Glomerular visceral epithelial cell (primary cell): ENCODE measurements at regions not wholly inside any gene's neighbourhood (a gene's known extent, or its start where the extent isn't known, plus 50 kb on each side); places are given as distances from the start of the nearest gene placed in this dataset.

Experiments
- DNase-seq: peaks from one replicate; pipeline ENCODE4 v3.0.0-alpha.2; 2016; ENCODE audit errors: extremely low spot score

DNA sequence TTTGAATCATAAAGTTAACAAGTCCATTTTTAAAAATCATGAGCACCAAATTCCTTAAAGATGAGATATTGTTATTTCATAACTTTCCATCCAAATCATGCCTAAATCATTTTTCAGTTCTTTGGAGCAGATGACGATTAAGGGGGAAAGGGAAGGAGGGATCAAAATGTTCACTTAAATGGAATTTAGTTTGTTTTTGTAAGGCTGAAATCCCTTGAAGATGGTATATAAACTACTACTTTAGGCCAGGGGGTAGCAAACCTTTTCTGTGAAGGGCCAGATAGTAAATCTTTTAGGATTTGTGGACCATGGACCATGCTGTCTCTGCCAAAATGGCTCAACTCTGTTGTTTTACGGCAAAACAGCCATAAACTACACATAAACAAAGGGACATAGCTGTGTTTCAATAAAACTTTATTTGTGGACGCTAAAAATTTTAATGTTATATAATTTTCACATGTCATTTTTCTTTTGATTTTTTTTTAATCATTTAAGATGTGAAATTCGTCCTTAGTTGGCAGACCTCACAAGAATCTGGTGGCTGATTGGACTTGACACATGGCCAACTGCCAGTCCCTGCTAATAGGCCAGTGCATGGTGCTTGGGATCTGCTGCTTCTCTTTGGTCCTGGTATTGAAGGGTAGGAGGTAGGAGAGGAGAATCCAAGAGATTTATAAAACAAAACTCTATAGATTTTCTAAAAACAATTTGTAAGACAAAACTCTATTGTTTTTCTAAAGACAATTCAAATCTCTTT lies 52.0 kb upstream of the RTN4 start:
- no peak for DNase-seq

GRCh38 chr2:55101466-55101865 lies 51.2 kb upstream of the RTN4 start:
- DNase-seq: no peak

DNA sequence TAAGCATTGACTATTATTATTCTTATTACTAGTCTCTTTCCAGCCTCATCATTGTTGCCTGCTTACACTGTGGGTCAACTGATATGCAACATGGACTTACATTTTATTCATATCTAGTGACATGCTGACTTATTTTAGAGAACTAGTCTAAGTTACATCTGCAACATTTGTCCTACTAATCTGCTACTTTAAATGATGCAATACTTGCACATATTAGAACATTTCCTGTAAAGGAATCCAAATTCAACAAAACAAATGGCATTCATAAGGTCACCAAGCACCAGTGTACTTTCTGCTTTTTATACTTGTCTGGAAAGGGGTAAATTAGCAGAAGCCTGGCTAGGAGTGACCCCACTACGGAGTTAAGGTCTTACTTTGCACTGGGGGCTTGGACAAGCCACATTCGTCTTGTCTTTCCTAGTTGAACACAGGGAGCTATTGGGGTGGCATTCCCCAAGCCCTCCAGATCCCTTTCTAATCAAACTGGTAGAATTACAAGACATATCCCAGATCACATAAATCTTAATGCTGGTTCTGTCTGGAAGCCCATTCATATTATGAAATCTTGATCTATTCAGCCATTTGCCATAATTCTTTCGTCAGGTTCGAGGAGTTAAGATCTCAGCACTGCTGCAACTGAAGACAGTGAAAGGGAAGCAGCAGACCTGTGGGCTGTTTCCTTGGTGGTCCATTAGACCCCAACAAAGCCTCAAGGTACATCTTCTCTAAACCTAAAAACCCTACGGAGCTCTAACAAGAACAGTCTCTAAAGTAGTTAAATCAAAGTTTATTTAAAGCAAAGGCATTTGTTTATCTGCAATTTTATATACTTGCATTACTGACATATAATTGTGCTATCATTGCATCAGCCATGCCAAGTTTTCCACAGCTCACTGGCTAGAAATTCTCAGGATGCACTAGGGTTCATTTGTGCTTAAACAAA lies 49.9 kb upstream of the RTN4 start:
- no peak for DNase-seq
